Stimulated activated CD4-positive, alpha-beta T cell treated with anti-CD3 and anti-CD28 coated beads, Interleukin-12 subunit alpha, Interleukin-12 subunit beta, amount 100 ng/mL, for 4 hours (primary cell): ENCODE measurements at regions not wholly inside any gene's neighbourhood (a gene's known extent, or its start where the extent isn't known, plus 50 kb on each side); places are given as distances from the start of the nearest gene placed in this dataset.

Experiments used
- DNase-seq: peaks from one replicate; pipeline ENCODE4 v3.0.0-alpha.2; 2020

DNA sequence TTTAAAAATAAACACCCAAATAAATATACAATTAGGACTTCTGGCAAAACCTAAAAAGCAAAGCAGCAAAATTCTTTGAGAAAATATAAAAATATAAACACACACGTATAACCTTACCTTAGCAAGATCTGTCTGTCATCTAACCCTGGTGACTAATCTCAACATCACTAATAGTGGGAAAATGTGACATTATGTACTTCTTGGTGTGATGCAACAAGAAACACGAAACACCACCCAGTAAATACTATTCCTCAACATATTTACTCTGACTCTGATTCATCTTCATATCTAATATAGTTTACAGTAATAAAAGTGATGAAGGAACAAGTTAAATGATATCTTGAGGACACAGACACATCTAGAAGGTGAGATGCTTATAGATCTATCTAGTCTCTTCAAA lies 332.6 kb upstream of the MANEA start:
- DNase-seq: no peak

DNA sequence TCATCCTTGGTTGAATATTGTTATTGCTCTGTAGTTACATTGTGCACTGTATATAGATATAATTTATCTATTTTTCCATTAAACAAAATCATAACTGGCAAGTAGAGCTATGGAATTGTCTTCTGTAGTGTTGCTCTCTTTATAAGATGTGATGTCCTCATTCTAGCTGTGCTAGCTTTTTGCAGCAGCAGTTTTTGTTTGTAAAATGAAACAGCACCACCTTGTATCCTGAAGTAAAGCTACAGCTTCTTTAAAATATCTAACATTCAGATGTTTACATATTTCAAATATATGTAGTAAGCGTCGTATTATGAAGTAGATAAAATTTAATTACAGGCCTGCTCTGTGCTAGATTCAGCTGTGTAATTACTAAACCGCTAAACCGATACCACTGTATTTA lies 328.8 kb upstream of the MANEA start:
- DNase-seq: no peak

DNA sequence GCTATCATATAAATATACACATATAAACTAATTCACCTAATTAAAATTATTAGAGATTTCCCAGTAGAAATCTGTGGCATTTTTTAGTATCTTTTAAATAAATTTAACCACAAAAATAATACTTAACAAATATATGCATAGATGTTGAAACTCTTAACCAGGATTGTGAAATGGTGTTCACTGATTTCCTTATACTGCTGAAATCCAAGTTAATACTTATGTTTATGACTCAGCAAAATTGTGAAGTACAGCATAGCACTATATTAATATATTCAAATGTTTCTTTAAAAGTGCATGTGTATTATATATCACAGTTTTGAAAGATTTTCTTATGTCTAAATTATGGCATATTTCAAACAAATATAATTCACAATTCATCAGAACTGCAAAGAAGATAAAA lies 328.2 kb upstream of the MANEA start:
- DNase-seq: no peak

DNA sequence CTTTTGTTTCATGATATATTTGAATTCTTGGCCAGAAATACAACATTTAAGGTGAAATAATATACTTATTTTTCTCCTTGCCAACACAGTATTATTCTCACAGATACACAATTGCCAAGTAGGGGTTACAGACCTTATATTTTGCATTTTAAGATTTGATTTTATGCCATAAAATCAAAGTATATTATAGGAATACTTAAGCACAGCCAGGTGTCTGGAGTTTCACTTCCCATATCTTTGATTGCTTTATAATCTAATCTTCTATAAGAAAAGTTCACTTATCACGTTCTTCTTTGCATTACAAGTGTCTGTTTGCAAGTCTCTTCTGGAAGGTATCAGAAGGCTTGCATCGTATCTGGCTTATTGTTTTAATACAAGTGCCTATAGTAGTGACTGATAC lies 327.7 kb upstream of the MANEA start:
- DNase-seq: no peak

DNA sequence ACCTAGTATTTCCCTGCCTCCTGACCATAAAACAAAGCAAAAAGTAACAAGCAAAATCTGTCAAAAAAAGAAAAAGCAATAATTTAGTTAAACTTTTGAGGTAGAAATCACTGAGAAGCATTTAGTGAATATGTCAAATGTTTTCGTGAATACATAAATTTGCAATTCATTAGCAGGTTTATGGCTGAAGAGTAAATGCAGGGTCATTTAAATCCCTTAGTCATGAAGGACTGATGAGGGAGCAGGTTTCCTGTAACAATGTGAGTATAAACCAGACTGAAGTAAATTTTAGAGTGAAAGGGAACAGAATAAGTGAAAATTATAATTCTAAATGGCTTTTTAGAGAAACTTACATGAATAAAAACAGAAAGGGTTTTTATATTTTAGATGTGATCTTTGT lies 313.5 kb upstream of the MANEA start:
- DNase-seq: no peak

- DNase-seq: no peak
Measured at GRCh38 chr6:95266537-95267258, 310.6 kb upstream of the MANEA start.

DNA sequence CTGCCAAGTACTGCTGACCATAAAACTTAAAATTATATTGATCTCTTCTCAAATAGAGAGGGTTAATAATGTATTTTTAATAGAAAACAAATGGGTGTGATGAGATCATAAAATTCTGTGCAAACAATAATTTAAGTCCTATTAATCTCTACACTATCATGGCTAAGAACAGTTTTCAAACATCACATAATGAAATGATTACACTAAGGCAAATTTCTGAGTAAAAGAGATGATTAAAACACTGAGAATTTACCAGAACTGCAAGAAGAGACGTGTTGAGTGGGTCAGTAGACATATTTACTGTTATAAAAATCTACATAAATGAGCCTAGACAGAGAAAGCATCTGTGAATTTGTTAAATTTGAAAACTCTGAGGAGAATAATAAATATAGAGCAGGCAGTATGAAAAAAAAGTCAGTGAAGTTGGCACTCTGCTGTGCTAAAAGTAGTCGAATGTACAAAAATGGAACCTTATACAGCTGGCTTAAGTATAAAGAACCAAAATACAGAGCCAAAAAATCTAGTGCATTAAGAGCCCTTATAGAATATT lies 302.6 kb upstream of the MANEA start:
- no peak for DNase-seq

DNA sequence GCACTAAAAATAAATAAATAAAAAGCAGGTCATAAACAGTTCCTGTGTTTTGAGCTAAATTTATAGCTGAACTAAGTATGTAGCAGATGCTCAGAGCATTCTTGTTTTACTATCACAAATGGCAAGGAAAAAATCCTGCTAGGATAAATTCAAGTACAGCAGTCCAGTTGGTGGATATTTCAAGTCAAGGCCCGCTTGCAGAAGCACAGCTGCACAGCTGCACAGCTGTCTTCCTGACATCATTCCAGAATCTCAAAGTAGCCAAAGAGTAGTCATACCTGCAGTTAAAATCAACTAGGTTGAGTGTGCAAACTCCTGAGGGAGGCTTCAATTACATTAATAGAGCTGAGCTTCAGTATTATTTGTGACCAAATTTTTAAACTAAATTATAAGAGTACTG lies 297.7 kb upstream of the MANEA start:
- DNase-seq: no peak

GRCh38 chr6:95280686-95281273 lies 296.6 kb upstream of the MANEA start:
- DNase-seq: no peak

GRCh38 chr6:95285881-95286280 lies 291.5 kb upstream of the MANEA start:
- no peak for DNase-seq

GRCh38 chr6:95286874-95287273 lies 290.5 kb upstream of the MANEA start:
- DNase-seq: no peak

GRCh38 chr6:95288251-95288650 lies 289.1 kb upstream of the MANEA start:
- no peak for DNase-seq

- no peak for DNase-seq
Measured at GRCh38 chr6:95292011-95292410, 285.3 kb upstream of the MANEA start.

GRCh38 chr6:95293257-95293656 lies 284.1 kb upstream of the MANEA start:
- no peak for DNase-seq

- DNase-seq: no peak
Measured at GRCh38 chr6:95294043-95294442, 283.3 kb upstream of the MANEA start.

- no peak for DNase-seq
Measured at GRCh38 chr6:95309545-95309944, 267.8 kb upstream of the MANEA start.

- DNase-seq: no peak
Measured at GRCh38 chr6:95318137-95318536, 259.2 kb upstream of the MANEA start.

DNA sequence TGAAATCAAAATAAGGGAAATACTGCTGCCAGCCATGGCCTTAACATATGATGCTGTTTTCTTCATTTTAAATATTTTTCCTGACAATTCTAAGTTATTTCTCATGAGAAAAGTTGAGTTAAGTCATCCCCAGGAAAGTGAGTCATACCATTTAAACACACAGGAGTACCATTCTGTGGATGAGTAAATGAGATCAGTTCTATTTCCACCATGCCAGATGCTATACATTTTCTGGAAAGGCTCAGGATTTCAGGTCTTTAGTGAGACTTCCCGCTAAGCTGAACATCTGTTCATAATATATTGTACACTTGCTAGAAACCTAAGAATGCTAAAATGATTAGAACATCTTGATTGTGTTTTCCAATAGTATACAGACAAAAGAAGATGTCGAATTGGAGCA lies 256.2 kb upstream of the MANEA start:
- DNase-seq: no peak

DNA sequence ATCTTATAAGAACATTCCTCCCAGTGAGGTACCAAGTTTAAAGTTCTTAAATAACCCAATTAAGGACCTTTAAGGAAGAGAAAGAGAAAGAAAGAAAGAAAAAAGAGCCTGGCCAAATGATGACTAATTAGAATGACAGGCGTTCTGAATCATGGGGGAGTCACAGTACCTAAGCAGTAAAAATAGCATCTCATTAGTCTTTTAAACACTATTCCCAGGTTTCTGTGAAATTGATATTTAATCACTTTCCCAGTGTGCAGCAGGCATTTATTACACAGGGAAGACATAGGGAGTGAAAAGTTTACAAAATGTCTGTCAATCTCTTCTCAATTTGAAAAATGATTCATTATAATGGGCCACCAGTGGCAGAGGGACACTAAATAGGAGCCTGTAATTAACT lies 251.4 kb upstream of the MANEA start:
- DNase-seq: no peak

- DNase-seq: no peak
Measured at GRCh38 chr6:95328231-95328630, 249.1 kb upstream of the MANEA start.

DNA sequence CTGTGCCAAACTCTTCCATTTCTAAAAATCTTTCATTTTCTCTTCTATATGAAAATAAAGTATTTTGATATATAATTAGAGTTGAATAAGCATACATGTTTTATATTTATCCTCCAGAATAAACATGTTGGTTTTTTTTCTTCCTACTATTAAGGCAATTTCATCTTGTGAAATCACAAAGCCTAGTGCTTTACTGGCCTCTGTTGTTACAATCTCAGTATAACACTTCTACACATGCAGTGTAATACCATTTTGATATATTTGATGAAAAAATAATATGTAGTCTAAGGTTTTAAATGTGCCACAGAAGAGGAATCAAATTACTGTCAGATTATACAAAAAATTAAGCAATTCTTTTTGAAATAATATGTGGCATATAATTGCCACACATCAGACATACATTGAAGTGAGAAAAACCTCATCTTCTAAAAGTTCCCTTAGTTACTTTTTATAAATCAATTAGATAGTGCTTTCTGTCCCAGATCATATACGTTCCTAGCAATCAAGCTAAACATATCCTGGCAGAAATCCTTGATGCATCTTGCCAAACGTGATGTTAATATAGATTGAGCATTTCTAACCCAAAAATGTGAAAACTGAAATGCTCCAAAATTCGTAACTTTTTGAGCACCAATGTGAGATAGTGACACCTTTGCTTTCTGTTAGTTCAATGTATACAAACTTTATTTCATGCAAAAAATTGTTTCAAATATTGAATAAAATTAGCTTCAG lies 225.1 kb upstream of the MANEA start:
- no peak for DNase-seq

DNA sequence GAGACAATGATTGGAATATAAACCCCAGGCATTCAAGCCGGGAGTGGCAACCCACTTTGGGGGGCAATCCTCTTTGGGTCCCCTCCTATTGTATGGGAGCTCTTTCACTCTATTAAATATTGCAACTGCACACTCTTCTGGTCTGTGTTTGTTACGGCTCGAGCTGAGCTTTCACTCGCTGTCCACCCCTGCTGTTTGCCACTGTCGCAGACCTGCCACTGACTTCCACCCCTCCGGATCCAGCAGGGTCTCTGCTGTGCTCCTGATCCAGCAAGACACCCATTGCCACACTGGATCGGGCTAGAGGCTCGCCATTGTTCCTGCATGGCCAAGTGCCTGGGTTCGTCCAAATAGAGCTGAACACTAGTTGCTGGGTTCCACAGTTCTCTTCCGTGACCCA lies 222.8 kb upstream of the MANEA start:
- DNase-seq: no peak

DNA sequence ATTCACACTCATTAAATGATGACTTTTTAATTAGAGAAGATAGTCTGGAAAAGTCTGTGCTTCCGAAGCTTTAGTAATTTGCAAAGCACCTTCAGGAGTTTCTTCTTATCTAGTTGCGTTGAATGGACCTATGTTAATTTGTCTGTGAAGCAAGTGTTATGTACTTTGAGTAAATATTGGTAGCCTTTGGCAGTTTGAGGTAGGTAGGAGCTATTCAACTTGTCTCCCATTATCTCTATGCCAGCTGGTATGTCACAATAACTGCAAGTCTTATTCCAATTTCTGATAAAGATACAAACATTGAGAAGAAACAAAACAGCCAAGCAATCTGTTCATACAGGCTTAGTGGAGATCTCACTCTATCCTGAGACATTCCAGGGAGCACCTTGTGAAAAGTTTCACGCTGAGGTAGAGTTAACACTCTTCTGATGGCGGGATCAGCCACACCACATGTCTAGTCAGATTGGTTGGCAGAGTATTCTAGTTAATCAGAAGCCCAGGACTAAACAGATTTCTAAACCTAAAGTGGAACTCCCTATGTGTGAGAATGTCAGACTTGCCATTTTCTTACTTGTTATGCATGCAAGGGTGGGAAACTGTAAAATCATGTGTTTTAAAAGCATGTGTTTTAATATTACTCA lies 219.8 kb upstream of the MANEA start:
- no peak for DNase-seq
